Epithelial cell of prostate (primary cell): ENCODE measurements at regions not wholly inside any gene's neighbourhood (a gene's known extent, or its start where the extent isn't known, plus 50 kb on each side); places are given as distances from the start of the nearest gene placed in this dataset.

Experiments
- DNase-seq: peaks from one replicate; pipeline ENCODE4 v3.0.0-alpha.2; 2011; ENCODE audit warnings: low read depth, low spot score
- H3K27ac ChIP-seq: fragments of 450-650 bp; 2 replicates; pipeline ENCODE4 v1.5.1; 2017; ENCODE audit warnings: mild to moderate bottlenecking

DNA sequence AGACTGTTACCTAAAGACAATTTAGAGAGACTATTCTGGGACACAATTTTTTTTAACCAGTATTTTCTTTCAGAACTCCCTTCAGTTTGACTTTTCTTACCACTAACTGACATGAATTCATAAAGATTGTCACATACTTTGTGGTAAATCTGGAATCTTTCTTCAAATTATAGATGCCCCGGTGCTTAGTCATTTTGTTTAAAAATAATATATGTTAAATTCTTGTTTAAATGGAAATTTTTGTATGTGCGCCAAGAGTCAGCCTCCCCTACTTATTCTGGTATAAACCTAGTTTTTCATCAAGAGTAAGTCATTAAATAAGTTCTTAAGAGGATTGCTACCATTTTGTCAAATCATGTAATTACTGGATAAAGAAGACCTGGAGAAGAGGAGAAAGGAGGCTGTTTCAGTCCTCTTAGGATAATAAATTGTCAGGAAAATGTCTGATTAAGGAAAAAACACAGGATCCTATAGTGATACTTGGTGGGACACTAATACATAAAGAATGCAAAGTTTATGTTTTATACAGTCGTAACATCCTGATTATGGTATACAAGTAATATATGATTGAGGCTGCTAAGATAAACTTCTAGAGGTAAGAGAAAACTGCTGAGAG is 424.4 kb downstream of the PMP22 start:
- H3K27ac ChIP-seq = peak overlapping the region; percentile 46

DNA sequence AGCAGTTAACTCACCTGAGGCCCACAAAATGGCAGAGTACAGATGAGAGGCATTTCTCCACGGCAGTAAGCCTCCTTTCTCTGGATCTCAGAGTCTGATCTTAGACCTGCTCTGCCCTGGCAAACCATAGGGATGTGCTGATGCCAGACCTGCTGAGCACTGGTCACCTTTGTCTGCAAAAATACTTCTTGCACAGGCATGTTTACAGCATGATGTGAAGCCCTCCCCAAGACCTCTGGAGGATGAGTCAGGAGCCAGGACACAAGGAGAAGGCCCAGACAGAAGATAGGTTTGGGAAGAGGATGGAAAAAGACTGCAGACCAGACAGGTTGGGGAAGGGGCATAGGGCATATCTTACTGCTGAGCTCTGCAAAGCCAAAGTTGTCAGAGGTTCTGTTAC is 426.6 kb downstream of the PMP22 start:
- DNase-seq = no peak
- H3K27ac ChIP-seq = peak overlapping the region; percentile 13

More for the DNA sequence above, 424.4 kb downstream of the PMP22 start:
- DNase-seq = no peak

DNA sequence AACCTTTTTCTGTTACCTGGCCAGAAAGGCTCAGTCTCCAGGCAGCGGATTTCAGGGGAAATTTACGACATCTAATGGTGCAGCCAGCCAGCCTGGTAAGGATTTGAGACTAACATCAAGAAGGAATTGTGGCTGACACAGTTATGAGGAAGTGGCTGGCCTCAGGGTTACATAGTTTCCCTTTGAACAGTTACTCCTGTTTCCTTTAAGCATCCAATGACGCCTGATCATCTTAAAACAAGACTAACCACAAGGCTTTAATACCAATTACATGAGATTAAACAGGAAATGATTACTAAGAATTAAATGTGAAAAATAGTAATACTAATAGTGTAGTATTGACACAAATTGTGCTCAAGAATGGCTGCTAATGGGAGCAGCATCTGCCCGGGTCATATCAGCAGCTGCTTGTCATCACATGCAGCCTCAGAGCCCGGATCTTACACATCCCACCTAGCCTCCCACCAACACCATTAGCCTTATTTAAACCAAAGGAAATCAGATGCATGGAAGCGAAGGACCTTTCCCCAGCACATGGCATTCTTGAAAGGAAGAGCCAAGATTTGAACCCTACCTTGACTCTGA is 431.8 kb downstream of the PMP22 start:
- peak overlapping the region; percentile 66 for H3K27ac ChIP-seq
- DNase-seq = peak; percentile 66

DNA sequence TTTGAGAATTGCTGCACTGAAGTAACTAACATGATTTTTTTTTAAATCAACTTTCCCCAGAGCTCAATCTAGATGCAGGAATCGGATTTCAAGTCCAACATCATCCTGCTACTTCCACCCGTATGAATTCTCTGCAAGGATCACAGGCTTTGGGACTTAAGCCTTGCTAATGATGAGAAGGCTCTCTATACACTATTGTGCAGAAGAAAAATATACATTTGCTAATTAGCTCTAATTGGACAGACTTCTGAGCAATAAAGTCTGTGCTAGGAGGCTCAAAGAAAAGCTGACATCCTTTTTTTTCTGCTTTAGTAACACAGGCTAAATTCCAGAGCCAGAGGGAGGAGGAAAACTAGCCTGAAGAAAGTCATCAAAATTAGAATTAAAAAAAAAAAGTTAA is 433.6 kb downstream of the PMP22 start:
- H3K27ac ChIP-seq = no peak overlapping the region
- no peak for DNase-seq

DNA sequence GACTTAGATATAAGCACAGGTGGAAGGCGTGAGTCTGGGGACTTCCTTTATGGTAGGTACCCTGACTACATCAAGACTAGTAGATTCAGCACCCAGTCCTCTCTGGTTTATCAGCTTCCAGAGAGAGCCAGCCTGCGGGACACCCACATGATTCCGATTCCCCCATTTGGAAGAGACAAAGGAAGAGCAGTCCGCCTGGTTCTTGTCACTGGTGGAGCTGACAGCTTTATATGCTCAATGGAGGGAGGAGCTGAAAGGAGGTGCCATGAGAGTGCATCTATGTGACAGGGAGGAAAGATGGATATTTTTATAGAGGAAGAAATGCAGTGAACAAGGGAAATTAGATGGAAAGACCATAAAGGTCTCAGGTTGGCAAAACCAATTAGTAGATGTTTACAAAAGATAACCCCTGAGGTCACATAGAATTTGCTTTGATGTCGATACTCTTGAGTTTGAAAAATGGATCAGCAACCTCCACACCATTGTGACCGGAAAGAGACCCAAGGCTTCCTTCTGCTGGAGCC is 437.7 kb downstream of the PMP22 start:
- no peak overlapping the region for H3K27ac ChIP-seq
- no peak for DNase-seq

- no peak for DNase-seq
Observed at GRCh38 chr17:14826358-14826757, 438.8 kb downstream of the PMP22 start.

DNA sequence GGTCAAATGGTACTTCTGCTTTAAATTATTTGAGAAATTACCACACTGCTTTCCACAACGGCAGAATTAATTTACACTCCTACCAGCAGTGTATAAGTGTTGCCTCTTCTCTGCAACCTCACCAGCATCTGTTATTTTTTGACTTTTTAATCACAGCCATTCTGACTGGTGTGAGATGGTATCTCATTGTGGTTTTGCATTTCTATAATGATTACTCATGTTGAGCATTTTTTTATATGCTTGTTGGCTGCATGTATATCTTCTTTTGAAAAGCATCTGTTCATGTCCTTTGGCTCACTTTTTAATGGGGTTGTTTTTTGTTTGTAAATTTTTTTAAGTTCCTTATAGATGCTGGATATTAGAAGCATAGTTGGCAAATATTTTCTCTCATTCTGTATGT is 446.7 kb downstream of the PMP22 start:
- no peak for DNase-seq
- H3K27ac ChIP-seq = no peak overlapping the region

More at GRCh38 chr17:14826358-14826757, 438.8 kb downstream of the PMP22 start:
- H3K27ac ChIP-seq = no peak overlapping the region

DNA sequence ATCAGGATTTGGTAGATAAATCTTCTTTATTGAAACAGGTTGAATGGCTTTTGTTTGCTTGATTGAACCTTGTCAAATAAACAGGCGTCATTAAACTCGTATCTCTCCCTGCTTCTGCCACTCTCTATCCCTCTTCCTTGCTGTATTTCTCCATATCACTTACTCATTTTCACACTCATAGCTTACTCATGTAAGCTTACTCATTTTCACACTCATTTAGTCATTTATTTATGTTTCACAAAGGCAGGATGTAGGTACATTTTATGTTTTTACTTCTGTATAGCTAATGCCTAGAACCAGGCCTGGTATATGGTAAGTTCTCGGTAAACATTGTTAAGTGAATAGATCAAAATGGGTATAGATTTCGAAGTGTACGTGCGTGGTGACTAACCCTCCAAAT is 450.0 kb downstream of the PMP22 start:
- peak; percentile 27 for DNase-seq

GRCh38 chr17:14813649-14814370 is 451.3 kb downstream of the PMP22 start:
- no peak overlapping the region for H3K27ac ChIP-seq
- DNase-seq = no peak

More for the DNA sequence above, 450.0 kb downstream of the PMP22 start:
- H3K27ac ChIP-seq = peak overlapping the region; percentile 50

- DNase-seq = no peak
- H3K27ac ChIP-seq = no peak overlapping the region
Observed at GRCh38 chr17:14808425-14808824, 456.7 kb downstream of the PMP22 start.

DNA sequence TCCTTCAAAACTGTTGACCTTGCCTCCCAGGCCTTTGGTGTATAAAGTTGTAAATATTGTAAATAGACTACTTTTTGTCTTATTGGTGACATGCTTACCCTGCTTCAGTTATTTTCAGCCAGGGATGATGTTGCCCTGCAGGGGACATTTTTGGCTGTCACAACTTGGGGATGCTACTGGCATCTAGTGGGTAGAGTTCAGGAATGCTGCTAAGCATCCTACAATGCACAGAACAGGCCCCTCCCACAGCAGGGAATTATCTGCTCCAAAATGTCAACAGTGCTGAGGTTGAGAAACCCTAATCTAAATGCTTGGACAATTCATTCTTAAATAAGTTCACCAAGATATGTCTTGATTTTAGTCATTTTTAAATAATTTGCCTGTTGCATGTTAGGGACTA is 459.8 kb downstream of the PMP22 start:
- DNase-seq = no peak

DNA sequence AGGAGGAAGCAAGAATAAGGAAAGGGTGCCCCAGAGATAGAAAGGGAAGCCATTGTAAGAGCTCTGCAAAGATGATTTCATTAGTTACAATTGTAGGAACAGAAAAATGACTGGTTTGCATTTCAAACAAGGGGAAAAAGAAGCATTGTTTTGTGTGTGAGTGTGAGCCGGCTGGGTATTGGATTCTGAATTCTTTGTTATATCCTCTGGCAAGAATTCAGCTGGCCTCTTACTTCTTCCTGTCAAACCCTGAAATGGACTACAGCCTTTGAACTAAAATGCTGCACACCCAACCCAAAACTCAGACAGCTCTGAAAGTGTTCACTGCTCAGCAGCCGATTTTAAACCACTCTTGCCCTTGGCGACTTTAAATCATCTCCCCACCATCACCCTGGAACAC is 461.3 kb downstream of the PMP22 start:
- no peak overlapping the region for H3K27ac ChIP-seq
- no peak for DNase-seq

More for the DNA sequence above, 459.8 kb downstream of the PMP22 start:
- no peak overlapping the region for H3K27ac ChIP-seq

- DNase-seq = no peak
- no peak overlapping the region for H3K27ac ChIP-seq
Observed at GRCh38 chr17:14797801-14798200, 467.3 kb downstream of the PMP22 start.

DNA sequence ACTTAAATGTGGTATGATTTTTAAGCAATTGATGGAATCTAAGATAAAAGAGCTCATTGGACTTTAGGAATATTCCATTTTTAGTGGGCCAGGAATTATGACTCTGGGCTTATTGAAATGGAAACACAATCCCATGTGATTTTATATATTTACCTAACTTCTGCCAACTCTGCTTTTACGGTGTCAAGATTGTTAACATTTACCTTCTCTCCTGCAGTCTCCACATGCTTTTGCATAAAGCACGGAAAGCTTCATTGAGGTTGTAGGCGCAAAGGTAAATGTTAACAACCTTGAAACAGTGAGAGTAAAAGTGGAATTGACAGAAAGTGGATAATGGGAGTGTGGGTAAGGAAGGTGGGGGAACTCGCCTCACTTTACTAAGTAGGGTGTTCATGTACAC is 468.1 kb downstream of the PMP22 start:
- no peak overlapping the region for H3K27ac ChIP-seq
- no peak for DNase-seq

DNA sequence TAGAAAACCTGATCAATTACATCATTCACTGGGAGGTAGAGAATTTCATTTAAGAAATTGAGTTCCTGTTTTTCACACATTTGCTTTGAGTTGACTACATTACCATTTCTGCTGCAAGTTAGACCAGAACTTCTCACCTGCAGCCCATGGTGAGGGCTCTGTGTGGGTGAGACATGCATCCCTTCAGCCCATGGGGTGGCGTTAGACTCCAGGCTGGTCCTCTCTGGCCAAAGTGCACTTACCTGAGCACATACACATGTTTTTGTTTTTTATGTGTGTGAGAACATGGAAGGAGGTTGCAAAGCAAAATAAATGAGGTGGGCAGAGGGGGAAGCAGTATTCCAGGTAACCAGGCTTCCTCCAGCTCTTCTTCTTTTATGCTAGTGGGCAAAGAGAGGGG is 470.2 kb downstream of the PMP22 start:
- no peak for DNase-seq
- no peak overlapping the region for H3K27ac ChIP-seq

DNA sequence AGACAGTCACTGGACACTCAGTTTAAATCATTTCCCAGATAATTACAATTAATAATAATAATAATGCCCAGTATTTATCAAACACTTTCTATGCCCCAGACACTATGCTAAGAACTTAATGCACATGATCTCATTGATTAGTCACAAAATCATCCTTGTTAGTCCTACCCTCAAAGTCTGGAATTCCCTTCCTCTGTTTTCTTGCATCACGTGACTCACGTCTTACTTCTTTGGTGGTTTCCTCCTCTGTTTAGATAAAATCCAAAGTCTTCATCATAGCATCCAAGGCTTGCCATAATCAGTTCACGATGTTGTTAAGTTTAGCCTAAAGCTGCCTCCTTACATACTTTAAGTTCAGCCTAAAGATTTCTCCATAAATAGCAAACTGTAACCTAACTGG is 471.9 kb downstream of the PMP22 start:
- peak overlapping the region; percentile 44 for H3K27ac ChIP-seq
- DNase-seq = peak; percentile 60

- DNase-seq = peak; percentile 64
- peak overlapping the region; percentile 44 for H3K27ac ChIP-seq
Observed at GRCh38 chr17:14792746-14793145, 472.4 kb downstream of the PMP22 start.

- H3K27ac ChIP-seq = no peak overlapping the region
- no peak for DNase-seq
Observed at GRCh38 chr17:14791221-14791620, 473.9 kb downstream of the PMP22 start.

GRCh38 chr17:14790521-14790920 is 474.6 kb downstream of the PMP22 start:
- DNase-seq = no peak
- H3K27ac ChIP-seq = no peak overlapping the region

DNA sequence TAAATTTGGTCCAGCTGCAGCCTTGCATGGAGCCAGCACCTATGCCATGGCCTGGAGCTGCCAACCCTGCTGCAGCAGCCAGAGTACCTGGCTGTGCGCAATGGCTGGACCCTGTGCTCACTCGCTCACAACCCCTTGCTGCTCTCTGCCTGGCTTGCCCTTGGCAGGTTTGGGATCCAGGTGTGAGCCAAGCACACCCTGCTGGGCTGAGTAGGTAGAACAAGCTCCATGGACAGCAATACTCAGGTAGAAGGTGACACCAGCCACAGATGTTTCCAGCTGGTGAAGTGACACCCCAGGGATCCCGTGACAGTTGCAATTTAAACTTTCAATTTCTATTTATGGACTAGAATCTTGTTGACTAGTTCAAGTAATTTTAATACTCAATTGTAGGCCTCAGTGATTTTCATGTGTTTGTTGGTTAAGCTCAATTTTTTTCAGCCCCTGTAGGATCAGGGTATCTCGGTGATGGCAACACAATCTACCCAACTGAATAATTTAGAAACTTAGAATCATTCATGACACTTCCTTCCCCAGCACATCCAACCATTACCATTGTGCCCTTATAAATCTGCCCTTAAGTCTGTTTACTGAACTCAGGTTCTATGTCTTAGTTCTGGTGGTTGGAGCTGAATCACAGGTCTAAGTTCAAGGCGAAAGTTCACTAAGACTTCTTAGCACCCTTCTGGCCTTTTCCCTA is 480.0 kb downstream of the PMP22 start:
- H3K27ac ChIP-seq = no peak overlapping the region
- no peak for DNase-seq

DNA sequence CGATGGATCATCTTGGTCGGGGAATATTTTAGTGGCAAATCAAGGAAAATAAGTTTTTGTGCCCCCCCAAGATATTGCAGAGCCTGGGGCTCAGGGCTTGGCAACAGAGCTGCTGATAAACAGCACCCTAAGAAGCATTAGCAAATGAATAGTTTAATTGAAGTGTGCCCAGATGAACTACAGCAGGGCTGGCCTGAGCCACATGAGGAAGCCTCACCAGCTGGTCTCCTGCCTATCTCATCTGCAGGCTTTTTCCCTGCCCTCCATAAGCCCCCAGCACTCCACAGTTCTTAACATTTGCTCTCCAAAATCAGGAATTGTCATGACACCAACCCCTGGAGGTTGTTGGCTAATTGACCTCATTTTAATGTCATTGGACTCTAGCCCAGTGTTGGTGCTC is 480.2 kb downstream of the HS3ST3B1 start:
- DNase-seq = no peak

More for the DNA sequence above, 480.2 kb downstream of the HS3ST3B1 start:
- H3K27ac ChIP-seq = no peak overlapping the region
